ENCODE measurements at regions not wholly inside any gene's neighbourhood (a gene's known extent, or its start where the extent isn't known, plus 50 kb on each side); places are given as distances from the start of the nearest gene placed in this dataset.

DNA sequence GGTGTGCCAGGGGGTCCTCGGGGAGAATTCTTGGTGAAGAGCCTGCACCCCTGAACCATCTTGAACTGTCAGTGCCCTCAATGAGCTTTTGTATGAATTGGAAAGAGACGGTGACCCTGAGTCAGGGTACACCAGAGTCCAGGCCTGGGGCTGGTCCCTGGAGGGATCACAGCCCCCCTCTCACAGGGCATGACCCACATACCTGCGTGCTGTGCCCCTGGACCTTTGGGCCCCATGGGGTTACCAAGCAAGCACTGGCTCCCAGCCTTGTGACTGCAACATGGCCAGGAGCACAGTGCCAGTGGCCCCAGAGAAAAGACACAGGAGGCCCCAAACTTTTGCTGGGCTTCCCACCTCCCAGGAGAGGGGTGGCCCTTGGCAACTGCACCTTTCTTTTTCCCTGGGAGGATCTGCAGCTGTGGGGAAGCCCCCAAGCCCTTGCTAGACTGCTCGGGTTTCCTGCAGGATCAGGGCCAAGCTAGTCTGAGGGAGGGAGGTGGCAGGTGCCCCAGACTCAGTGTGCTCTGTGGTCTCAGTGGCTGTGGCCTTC, 153.5 kb downstream of the ZNF248 start:
- no peak for ATAC-seq (ENCODE audit: low FRiP score)
- TF ChIP-seq CTCF (IDR thresholded peaks at IDR 0.05): no peak
- DNase-seq (ENCODE audit: low spot score): no peak

- DNase-seq (ENCODE audit: low spot score) (no peak), ATAC-seq (ENCODE audit: low FRiP score) (no peak)
- TF ChIP-seq CTCF (IDR thresholded peaks at IDR 0.05): no peak
These were observed 154.3 kb downstream of the ZNF248 start for GRCh38 chr10:37703114-37703513.

- TF ChIP-seq CTCF (IDR thresholded peaks at IDR 0.05): no peak
- no peak for DNase-seq (ENCODE audit: low spot score)
- no peak for ATAC-seq (ENCODE audit: low FRiP score)
These were observed 155.5 kb downstream of the ZNF248 start for GRCh38 chr10:37701781-37702493.

- DNase-seq (ENCODE audit: low spot score) (no peak), ATAC-seq (ENCODE audit: low FRiP score) (no peak)
- no peak for TF ChIP-seq CTCF (IDR thresholded peaks at IDR 0.05)
These were observed 156.3 kb downstream of the ZNF248 start for GRCh38 chr10:37700886-37701780.

GRCh38 chr10:37687581-37687980, 169.8 kb downstream of the ZNF248 start:
- no peak for DNase-seq (ENCODE audit: low spot score)
- no peak for ATAC-seq (ENCODE audit: low FRiP score)

More at GRCh38 chr10:37687581-37687980, 169.8 kb downstream of the ZNF248 start:
- TF ChIP-seq CTCF (IDR thresholded peaks at IDR 0.05): no peak

Data from omental fat pad (tissue), 3 donors.